ENCODE measurements at regions not wholly inside any gene's neighbourhood (a gene's known extent, or its start where the extent isn't known, plus 50 kb on each side); places are given as distances from the start of the nearest gene placed in this dataset.

DNA sequence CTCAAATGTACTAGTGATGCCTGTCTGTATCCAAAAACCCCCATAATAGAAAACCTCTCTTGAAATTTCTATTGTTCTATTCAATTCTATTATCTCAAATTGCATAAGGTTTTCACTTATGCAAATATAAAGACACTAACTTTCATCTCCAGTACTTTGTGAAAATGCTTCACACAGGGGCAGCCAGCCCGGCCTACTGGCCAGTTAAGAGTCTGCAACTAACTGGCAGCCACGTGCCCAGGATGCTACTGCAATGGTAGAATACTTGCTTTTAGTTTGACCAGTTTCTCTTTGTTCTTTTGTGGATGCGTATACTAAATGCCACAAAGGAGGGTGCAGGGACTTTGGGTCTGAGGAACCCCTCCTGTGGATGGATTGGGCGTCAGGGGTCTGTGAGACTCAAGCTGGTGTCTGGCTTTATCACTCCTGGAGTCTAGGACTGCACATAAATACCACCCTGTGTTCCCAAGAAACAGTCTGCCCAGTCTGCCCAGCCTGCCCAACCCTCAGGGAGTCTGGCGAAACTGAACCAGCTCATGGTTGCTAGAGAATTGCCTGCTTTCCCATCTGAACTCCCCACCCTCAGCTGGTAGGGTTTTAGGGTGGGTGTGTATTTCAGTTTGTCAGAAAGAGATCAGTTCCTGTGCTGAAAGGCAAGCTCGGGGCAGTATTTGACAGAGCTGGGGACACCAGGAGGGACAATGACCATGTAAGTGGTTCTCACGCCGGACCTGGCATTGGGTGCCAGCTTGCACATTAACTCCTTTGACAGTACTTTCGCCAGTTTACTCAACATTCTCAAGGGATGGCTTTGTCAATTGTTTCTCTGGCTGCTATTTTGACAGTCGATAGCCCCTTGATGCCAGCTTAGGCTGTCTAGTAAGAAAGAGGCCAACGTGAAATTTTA lies 558.2 kb upstream of the JAG1 start:
- no peak for DNase-seq (ENCODE audit: low read depth in 4 of 4, low spot score in 1 of 4)

DNA sequence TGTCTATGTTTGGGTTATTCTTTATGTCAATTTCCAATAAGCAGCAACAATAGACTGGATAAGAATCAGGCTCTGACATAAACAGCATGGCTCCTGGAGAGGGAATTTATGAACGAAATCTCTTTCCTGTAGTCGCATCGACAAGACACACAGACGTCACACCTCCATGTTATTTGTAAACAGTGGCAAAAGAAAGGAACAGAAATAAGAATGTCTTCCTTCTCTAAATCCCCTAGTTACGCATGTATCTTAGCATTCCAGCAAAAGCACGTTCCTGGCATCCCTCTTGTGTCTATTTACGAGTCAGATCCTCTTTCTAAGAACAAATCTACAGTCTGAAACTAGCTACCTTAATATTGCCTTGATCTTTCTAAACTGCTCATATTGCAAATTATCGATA lies 559.1 kb upstream of the JAG1 start:
- no peak for DNase-seq (ENCODE audit: low read depth in 4 of 4, low spot score in 1 of 4)

DNA sequence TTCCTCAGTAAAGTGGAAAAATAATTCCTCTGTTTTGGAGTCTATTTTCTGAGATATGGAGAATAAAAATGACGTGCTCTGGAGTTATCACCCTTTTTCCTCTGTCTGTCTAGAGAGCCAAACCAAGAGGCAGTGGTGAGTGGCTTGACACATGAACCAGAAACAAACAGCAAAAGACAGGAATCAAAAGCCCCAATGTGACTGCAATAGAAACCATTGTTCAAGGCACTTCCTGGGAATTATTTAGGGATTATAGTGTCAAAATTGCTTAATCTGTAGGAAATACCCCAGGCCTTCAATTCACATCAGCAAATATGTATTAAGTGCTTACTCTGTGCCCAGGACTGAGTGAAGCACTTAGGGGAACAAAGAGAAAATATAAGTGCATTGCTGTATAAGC lies 560.4 kb upstream of the JAG1 start:
- DNase-seq (ENCODE audit: low read depth in 4 of 4, low spot score in 1 of 4) = no peak

DNA sequence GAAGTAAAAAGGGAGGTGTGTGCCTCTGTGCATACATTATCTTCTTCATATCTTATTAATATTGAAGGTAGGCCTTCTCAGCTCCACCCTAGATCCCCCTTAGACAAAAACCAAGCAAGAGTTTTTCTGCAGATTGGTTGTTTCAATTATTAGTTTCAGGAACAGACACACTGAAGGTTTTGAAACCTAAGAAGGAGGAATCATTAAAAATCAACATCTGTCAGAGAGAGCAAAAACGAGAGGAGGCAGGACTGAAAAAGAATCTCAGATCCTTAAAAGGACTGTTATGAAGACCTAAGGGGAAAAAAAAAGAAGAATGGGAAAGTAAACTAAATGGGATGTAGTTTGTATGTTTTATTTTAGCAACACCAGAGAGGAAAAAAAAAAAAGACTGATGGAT lies 560.8 kb upstream of the JAG1 start:
- DNase-seq (ENCODE audit: low read depth in 4 of 4, low spot score in 1 of 4) = no peak

DNA sequence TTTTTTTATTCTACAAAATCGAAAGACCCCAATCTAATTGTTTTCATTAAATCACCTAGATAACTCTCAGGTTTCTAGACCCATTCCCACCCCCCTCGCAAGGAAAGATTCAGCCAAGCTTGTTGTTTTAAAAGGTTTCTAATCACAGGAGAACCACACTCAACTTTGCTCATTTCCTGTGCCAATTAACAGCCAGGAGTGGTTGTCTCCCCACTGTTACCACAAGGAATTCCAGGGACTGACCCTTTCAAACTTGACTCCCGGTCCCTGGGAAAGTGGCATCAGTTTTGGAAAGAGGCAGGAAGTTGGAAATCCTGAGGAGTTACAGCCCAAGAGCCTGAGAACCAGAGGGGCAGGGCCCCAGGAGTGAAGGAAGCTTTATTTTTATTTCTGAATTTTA lies 561.3 kb upstream of the JAG1 start:
- DNase-seq (ENCODE audit: low read depth in 4 of 4, low spot score in 1 of 4) = no peak

DNA sequence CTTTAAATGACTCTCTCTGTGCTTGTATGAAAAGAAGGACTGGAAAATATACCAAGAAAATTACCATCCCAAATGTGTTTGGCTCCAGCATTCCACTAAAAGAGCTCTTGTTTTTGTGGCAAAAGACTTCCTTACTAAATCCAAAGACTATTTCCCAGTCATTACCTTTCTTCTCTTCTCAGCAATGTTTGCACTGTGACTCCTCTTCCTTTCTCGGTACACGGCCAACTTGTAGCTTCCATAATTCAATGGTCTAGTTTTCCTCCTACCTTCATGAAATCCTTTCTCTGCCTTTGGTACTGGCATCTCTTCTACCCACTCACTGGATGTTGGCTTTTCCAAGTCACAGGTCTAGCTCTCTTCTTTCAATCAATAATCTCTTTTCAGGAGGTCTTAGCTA lies 568.5 kb upstream of the JAG1 start:
- DNase-seq (ENCODE audit: low read depth in 4 of 4, low spot score in 1 of 4) = no peak

DNA sequence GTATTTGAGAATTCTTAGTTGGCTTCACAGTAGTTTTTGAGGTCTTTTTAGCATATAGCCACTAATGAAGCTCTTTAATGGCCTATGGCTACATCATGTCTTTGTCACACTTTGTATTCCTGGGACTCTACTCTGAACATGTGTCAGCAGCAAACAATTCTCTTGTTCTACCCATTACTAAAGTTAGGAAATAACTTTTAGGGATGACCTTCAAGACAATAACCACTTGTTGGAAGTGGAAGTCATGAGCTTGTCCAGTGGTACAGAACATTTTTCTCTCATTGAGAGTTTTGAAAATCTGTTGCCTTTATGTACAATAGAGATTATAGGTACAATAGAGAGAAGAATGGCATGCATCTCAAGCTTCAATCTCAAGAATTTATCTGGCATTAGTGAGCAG lies 571.6 kb upstream of the JAG1 start:
- no peak for DNase-seq (ENCODE audit: low read depth in 4 of 4, low spot score in 1 of 4)

DNA sequence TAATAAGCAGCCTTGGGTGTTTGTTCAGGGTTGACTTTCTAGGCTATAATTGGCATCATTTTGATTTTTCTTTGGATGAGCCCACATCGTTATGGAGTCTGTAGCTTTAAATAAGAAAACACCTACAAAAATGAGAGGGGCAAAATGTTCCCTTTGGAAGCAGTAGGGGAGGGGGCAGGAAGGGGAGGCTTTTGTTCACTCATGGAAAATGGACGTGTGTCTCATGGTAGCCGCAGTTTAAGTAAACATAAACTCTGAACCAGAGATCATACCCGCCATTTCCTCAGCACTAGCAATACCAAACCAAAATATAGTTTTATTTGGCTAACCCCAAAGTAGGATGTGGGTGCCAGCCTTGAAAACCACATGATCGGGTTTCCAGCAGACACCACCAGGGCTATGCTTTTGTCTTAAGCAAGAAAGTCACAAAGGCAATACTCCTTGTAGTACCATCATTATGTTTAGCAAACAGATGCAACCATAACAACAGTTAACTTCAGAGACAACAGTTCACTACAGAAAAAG lies 572.5 kb upstream of the JAG1 start:
- DNase-seq (ENCODE audit: low read depth in 4 of 4, low spot score in 1 of 4) = no peak

DNA sequence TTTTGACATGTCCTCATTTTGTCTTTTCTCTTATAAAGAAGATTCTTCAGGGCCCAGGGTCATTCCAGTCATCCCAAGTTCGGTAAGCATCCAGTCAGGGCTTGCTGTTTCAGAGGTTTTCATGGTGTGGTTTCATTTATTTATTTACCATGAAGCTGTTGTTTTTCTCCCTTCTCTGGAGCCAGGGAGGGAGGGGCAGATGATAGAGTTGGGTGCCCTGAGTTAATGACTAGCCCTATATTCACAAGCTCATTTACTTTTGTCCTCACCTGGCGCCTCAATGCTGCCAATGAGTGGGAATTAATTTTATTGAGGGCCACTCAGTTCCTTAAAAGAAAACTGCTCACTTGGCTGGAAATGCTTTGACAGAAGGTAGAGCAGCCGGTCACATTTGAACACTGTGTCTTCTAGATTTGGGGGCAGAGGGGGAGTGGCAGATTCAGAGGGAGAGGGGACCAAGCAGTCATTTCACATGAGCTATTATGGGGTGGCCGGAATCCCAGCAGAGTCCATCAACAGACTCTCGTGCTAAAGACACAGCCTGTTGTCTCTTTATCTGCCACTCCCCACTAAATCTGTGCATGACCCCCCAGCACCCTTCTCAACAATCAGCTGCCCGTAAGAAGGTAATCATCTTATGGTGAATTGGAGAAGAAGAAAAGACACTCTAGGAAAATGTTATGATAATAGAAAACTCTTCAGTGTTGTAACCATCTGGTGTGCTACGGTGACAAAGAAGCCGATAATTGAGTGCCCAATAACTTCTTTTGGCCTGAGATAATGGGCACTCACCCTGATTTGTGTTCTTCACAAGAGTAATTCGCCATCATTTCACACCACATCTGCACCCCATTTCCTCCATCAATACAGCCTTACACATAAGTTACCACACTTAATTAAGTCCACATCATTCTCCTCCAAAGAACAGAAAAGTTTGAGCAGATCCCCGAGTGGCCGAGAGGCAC lies 573.5 kb upstream of the JAG1 start:
- DNase-seq (ENCODE audit: low read depth in 4 of 4, low spot score in 1 of 4) = no peak

DNA sequence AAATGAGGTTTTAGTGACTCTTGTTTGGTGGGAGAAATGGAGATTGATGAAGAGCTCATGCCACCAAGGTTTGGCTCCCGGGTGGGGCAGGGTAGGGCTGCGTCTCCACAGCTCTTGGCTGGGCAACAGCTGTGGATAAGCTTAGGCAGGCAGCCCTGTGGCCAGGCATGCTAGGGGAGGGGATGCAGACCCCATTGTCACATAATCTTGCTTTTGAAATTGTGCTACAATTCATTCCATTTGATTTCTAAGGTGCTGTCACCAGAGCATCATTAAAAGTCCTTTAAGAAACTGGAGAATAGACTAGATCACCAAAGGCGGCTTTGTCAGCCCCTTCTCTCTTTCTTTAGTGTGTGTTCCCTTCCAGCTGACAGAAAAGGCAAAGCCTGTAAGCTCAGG lies 574.2 kb upstream of the JAG1 start:
- DNase-seq (ENCODE audit: low read depth in 4 of 4, low spot score in 1 of 4) = no peak

DNA sequence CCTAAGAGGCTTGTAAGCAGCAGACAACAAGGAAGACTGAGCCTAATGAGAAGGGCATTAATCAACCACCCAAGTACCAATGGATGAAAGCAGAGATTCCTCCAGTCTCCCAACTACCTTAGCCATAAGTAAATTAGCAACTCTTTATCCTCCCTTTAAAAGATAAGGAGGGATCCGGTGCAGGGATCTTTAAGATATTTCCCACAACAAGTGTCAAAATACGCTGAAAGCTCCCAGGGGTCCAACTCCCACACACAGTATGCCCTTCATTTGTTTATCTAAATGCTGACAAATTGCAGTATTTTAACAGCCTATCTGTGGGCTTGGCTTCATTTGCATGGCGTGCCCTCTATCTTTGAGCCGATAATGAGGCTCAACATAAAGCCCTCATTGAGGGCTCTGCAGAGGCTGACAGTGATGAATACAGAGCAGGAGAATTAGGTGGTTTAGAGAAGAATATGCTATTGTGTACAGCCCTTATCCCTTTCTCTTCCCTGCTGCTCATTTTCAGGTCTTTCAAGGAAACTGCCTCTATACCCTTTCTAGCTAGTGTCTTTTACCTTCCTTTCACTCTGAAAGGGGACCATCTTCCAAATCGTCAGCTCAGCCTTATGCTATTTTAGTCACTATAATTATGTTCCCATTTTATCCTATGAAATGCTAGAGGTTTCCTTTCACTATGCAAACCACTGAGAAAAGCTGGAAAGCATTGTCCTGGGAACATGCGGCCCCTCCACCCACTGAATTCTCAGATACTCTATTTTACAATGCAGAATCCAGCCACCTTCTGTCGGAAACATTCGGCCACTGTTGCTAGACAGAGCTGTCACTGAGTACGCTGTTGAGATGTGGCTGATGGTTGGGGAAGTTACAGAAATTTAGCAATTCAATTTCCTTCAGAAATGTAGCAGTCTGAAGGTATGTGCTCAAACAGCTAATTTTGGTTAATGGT lies 575.2 kb upstream of the JAG1 start:
- no peak for DNase-seq (ENCODE audit: low read depth in 4 of 4, low spot score in 1 of 4)

DNA sequence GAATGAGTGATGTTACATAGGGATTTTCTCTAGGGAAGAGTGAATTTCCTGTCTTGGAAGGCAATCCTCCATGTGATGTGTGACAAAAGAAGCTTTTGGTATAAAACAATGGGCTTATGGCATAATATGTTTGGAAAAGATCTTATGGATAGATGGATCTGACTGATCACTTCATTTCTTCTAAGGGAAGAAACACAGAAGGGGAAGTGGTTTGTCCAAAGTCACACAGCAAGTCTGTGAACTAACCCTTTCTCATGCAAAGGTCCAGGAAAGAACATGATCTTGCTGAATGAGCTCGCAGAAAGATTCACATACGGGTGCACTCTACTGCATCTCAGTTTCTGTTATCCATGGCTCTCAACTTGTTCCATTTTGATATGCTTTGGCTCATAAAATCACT lies 575.9 kb upstream of the JAG1 start:
- no peak for DNase-seq (ENCODE audit: low read depth in 4 of 4, low spot score in 1 of 4)

DNA sequence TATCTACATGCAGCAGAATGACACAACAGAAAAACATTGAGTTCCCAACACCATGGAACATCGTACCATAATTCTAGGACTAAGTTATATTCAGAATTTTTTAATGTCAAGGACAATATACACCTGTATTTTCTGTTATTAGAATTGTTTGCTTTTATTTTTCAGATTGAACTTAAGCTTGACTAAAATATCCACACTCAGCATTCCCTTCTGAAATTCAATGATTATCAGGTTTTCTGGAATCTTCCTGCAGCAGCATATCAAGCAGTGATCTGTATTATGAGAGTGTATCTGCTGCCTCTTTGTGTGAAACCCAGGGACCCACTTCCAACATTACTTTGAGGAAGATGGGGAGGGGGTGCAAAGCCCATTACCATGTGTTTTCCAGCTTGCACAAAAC lies 578.6 kb upstream of the JAG1 start:
- DNase-seq (ENCODE audit: low read depth in 4 of 4, low spot score in 1 of 4) = no peak

DNA sequence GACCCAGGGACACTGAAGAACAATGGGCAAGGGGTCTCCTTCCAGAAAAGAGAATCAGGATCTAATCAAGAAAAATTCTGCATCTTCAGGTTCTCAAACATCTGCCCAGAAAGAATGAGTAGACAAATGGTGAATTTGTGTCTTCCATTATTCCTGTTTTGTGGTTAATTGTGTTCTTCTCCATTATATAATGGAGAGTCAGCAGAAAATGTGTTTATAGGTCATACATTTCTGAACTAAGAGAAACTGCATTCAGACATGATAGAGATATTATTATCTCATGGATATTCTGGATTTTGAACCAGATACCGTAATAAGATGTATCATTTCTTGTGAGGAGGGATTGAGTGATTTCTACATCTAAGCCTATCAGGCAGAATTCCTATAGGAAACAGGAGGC lies 581.7 kb upstream of the JAG1 start:
- no peak for DNase-seq (ENCODE audit: low read depth in 4 of 4, low spot score in 1 of 4)

DNA sequence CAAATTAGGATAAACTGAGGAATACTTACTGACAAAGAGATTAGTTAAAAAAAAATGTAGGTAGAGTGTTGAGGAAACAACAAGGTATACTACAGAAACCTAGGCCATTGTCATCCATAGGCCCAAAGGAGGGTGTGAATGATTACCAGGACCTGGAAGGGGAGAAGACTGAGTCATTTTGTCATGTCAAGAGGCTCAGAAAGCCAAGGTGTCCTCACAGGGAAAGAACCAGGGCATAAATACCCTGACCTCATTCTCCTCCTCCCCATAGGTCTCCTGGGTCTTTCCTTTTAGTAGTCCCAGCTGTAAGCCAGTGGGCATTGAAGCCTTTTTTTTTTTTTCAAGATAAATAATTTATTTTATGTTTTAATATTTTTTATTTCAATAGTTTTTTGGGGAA lies 582.1 kb upstream of the JAG1 start:
- no peak for DNase-seq (ENCODE audit: low read depth in 4 of 4, low spot score in 1 of 4)

DNA sequence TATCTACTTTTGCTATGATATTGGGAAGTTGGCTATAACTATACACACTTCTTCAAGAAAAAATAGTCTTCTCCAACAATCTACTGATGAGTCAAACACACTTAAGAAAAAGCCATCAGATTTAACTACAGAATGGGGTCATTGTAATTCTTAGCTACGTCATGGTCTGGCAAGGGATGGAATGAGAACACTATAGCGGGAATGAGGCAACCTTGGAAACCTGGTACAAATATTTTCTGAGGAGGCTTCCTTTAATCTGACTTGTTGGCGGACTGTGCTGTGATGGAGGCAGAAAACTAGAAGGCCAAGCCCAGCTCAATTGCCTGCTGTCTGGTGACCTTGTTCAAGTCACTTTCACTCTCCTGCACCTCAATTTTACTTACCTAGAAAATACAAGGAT lies 586.8 kb upstream of the JAG1 start:
- DNase-seq (ENCODE audit: low read depth in 4 of 4, low spot score in 1 of 4) = no peak

DNA sequence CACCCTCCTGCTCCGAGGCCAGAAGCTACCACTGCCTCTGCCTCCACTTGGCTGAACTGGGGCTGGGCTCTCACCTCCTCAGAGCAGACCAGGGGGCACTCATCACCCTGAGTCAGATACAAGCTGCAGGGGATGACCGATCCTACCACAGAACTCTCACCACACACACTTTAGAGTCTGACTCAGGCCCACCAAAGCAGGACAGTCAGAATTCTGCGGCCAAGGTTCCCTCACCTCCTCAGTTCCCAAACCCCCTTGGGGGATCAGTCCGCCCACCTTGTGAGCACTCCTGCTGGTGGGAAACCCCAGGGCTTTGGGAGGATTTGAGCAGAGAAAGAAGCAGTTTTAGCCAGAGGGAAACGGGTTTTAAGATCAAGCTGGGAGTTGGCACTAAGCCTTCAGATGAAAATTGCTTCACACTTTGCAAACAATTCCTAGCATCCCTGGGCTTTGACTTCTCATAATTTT lies 587.8 kb upstream of the JAG1 start:
- no peak for DNase-seq (ENCODE audit: low read depth in 4 of 4, low spot score in 1 of 4)

DNA sequence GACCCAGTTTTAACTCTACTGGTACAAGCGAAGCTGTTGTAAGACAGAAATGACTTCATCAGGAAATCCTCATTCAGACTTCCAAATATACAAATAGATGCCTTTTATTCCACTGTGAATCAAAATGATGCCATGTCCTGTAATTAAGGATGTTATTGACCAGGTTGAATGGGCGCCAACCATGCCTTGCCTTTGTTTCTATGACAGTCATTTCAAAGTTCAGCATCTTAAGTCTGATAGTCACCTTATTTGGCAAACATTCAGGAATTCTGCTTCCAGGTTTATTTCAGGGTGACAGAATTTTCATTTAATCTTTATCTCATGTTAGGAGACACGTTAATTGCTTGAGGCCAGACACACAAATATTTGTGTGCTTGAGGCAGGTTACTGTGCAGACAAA lies 592.8 kb upstream of the JAG1 start:
- no peak for DNase-seq (ENCODE audit: low read depth in 4 of 4, low spot score in 1 of 4)

DNA sequence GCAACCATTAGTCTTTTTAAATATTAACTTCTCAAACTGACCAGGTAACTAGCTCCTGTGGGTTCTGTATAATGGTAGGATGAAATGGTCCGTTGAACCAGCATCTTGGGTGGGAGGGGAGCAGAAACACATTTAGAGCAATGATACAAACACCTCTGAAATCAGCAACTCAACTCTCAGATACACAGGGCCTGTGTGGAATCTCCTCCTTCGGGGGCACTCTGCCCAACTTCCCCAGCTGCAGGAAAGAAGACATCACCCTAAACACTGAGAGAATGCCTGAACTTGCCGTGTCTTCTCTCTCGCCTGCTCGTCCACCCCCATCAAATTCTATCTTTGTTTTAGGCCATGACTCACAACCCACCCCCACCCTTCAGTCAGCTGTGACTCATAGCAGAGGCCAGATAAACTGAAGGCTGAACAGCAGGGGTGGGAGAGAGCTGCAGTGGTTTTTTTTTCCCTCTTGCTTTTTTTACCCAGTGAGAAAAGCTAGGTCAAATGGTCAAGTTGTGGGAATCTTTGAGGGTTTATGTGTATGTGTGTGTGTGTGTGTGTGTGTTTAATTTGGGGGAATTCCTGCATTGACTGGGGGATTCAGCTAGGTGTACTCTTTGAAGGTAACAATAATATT lies 593.4 kb upstream of the JAG1 start:
- DNase-seq (ENCODE audit: low read depth in 4 of 4, low spot score in 1 of 4) = no peak

DNA sequence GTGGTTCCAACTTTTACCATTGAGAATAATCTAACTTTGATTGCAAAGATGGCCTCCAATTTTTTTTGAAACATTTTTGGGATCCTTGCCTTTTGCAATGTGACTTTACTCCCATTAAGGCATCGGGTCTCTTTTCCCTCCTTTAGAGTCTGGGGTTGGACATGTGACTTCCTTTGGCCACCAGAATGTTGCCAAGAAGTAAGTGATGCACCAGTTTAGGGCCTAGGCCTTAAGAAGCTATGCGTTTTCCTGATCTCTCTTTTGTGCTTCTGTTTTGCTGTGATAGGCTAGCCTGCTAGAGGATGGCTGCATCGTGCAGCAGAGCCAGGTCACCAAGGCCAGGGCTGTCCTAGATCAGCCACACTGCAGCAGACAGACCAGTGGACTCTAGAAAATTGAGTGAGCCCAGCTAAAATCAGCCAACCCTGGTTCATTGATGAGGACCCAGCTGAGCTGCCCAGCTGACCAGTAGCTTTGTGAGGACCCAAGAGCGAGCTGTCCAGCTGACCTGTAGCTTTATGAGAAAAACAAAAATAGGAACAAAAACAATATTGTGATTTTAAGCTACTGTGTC lies 594.0 kb upstream of the JAG1 start:
- DNase-seq (ENCODE audit: low read depth in 4 of 4, low spot score in 1 of 4) = no peak

Data from stimulated activated CD4-positive, alpha-beta T cell treated with anti-CD3 and anti-CD28 coated beads, Interleukin-1b, Interleukin-23, amount 100 ng/mL, for 24 hours (primary cell).